Tibial nerve (tissue), 4 donors: ENCODE measurements at regions not wholly inside any gene's neighbourhood (a gene's known extent, or its start where the extent isn't known, plus 50 kb on each side); places are given as distances from the start of the nearest gene placed in this dataset.

ENCODE experiments used
- EP300 ChIP-seq, 2 donors: sonication (generic); formaldehyde crosslinking; IDR thresholded peaks; one replicate each; pipeline ENCODE4 v1.6.1; 2017; ENCODE audit warnings: antibody characterized with exemption in 2 of 2, mild to moderate bottlenecking in 1 of 2
- POLR2A ChIP-seq, 2 donors: fragments of 450-650 bp; IDR thresholded peaks; one replicate each; pipeline ENCODE4 v1.6.1; 2017; ENCODE audit warnings: antibody characterized with exemption in 2 of 2, mild to moderate bottlenecking in 2 of 2, moderate library complexity in 2 of 2
- TF ChIP-seq, protein P1 (sequence below), 5 experiments: fragments of 200-600 bp in 3 of 5; fragments of 450-650 bp in 2 of 5; sonication (generic) in 3 of 5; IDR thresholded peaks; one replicate each; pipeline ENCODE4 v1.5.1; 2016 to 2019; ENCODE audit warnings: antibody characterized with exemption in 5 of 5, mild to moderate bottlenecking in 3 of 5, moderate library complexity in 2 of 5

DNA sequence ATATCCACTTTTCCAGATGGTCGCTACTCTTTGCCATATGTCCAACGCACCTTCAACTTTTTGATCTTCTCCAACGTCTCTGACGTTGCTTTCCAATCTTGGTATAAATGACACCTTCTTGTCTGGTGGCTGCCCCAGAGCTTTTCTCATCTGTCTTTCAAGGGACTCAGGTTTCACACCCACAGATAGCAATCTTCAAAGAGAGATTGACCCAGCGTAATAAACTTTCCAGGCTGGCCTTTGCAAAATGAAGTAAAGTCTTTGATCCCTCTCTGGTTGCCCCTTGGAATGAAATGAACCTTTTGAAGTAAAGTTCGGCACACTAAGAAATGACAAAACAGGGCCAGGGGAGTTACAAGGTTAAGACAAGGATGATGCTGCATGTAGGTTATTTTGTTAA lies 138.4 kb upstream of the BDNF start:
- TF ChIP-seq, protein P1, sequence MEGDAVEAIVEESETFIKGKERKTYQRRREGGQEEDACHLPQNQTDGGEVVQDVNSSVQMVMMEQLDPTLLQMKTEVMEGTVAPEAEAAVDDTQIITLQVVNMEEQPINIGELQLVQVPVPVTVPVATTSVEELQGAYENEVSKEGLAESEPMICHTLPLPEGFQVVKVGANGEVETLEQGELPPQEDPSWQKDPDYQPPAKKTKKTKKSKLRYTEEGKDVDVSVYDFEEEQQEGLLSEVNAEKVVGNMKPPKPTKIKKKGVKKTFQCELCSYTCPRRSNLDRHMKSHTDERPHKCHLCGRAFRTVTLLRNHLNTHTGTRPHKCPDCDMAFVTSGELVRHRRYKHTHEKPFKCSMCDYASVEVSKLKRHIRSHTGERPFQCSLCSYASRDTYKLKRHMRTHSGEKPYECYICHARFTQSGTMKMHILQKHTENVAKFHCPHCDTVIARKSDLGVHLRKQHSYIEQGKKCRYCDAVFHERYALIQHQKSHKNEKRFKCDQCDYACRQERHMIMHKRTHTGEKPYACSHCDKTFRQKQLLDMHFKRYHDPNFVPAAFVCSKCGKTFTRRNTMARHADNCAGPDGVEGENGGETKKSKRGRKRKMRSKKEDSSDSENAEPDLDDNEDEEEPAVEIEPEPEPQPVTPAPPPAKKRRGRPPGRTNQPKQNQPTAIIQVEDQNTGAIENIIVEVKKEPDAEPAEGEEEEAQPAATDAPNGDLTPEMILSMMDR (IDR thresholded peaks at IDR 0.05) = no peak
- TF ChIP-seq POLR2A (IDR thresholded peaks at IDR 0.05) (no peak), EP300 (IDR thresholded peaks at IDR 0.05) (no peak)
